ENCODE measurements at regions not wholly inside any gene's neighbourhood (a gene's known extent, or its start where the extent isn't known, plus 50 kb on each side); places are given as distances from the start of the nearest gene placed in this dataset.

DNA sequence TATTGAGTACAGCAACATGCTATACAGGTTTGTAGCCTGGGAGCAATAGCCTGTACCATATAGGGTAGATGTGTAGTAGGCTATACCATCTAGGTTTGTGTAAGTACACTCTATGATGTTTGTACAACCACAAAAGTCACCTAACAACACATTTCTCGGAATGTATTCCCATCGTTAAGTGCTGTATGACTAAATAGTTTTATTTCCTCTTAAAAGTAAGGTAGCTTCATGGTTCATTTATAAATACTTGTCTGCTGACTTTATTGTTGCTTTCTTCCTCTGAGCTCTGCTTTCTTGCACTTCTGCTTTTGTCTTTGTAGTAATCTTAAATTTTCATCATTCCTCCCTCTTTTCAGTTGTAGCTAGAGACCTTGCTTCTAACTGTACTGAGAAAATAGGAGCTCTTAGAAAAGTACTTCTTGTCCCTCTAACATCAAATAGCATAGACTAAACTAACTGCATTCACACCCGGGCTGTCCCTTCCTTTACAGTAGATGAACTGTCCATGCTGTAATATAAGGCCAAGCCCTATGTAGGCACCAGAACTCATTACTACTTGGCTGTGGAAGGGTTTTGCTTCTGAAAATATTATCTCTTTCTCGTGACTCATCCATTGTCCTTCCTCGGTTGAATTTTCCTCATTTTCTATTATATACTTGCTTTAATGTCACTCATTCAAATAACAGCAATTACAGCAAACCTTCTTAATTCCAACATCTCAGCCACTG is 55.4 kb upstream of the FAM3C start:
- no peak for DNase-seq (ENCODE audit: low read depth)
- in situ Hi-C loops (cut with HindIII; ENCODE audit: low sequenced_read_pairs), result no loop called here
- no peak for TF ChIP-seq CTCF (IDR thresholded peaks at IDR 0.05; ENCODE audit: low read depth, low read length, missing control alignments)
- no peak overlapping the region for H3K4me3 ChIP-seq (ENCODE audit: low read depth, low read length)

GRCh38 chr7:121450631-121451198 is 54.6 kb upstream of the FAM3C start:
- TF ChIP-seq CTCF (IDR thresholded peaks at IDR 0.05; ENCODE audit: low read depth, low read length, missing control alignments), result no peak
- no peak overlapping the region for H3K4me3 ChIP-seq (ENCODE audit: low read depth, low read length)
- in situ Hi-C loops (cut with HindIII; ENCODE audit: low sequenced_read_pairs), result no loop called here
- DNase-seq (ENCODE audit: low read depth), result no peak

- no peak overlapping the region for H3K4me3 ChIP-seq (ENCODE audit: low read depth, low read length)
- in situ Hi-C loops (cut with HindIII; ENCODE audit: low sequenced_read_pairs), result no loop called here
- DNase-seq (ENCODE audit: low read depth), result no peak
- no peak for TF ChIP-seq CTCF (IDR thresholded peaks at IDR 0.05; ENCODE audit: low read depth, low read length, missing control alignments)
Observed at GRCh38 chr7:121449735-121450240, 53.7 kb upstream of the FAM3C start.

- in situ Hi-C loops (cut with HindIII; ENCODE audit: low sequenced_read_pairs), result no loop called here
- no peak for DNase-seq (ENCODE audit: low read depth)
- TF ChIP-seq CTCF (IDR thresholded peaks at IDR 0.05; ENCODE audit: low read depth, low read length, missing control alignments), result no peak
- no peak overlapping the region for H3K4me3 ChIP-seq (ENCODE audit: low read depth, low read length)
Observed at GRCh38 chr7:121449329-121449728, 53.2 kb upstream of the FAM3C start.

DNA sequence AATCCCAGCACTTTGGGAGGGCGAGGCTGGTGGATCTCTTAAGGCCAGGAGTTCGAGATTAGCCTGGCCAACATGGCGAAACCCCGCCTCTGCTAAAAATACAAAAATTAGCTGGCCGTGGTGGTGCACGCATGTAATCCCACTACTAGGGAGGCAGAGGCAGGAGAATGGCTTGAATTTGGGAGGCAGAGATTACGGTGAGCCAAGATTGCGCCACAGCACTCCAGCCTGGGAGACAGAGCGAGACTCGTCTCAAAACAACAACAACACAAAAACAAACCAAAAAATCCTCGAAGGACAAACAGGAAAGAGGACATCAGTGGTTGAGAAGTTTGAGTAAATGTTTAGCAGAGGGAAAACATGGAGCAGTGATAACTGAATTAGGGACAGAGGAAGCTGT is 52.3 kb upstream of the FAM3C start:
- no peak overlapping the region for H3K4me3 ChIP-seq (ENCODE audit: low read depth, low read length)
- TF ChIP-seq CTCF (IDR thresholded peaks at IDR 0.05; ENCODE audit: low read depth, low read length, missing control alignments), result no peak
- no peak for DNase-seq (ENCODE audit: low read depth)
- in situ Hi-C loops (cut with HindIII; ENCODE audit: low sequenced_read_pairs), result no loop called here

DNA sequence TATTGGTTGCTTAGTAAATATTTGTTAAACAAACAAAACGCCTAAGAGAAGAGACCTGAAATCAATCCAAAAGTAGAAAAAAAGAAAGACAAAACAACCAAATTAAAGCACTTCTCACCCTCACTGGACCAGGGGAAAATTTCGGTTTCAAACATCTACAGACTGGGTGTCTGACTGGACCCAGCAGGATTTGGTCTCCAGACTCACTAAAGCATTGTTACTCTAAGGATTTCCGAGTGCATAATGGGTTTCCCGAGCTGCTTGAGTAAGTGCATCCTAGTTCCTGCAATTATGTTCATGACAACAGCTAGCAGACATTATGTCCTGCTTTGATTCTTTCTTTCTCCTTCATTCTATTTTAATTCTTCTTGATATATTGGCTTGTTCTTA is 51.8 kb upstream of the FAM3C start:
- in situ Hi-C loops (cut with HindIII; ENCODE audit: low sequenced_read_pairs), result no loop called here

More for the DNA sequence above, 51.8 kb upstream of the FAM3C start:
- no peak overlapping the region for H3K4me3 ChIP-seq (ENCODE audit: low read depth, low read length)
- no peak for DNase-seq (ENCODE audit: low read depth)
- TF ChIP-seq CTCF (IDR thresholded peaks at IDR 0.05; ENCODE audit: low read depth, low read length, missing control alignments), result no peak
